ENCODE measurements at regions not wholly inside any gene's neighbourhood (a gene's known extent, or its start where the extent isn't known, plus 50 kb on each side); places are given as distances from the start of the nearest gene placed in this dataset.

DNA sequence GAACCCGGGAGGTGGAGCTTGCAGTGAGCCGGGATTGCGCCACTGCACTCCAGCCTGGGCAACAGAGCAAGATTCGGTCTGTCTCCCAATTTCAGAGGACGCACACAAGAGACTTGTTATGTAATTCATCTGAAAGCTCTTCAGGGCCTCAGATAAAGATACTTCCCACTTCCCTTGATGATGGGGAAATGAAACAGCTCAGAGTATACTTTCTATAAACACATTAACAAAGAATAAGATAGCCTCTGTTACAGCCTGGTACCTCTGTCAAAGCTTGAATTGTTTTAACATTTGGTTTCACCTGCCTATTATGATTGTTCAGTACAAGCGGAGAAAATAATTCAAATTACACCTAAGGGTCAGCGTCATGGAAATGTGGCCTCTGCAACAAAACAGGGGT lies 622.9 kb upstream of the ADGRL4 start:
- DNase-seq (ENCODE audit: extremely low read depth, low read depth): no peak
- TF ChIP-seq, protein P1, sequence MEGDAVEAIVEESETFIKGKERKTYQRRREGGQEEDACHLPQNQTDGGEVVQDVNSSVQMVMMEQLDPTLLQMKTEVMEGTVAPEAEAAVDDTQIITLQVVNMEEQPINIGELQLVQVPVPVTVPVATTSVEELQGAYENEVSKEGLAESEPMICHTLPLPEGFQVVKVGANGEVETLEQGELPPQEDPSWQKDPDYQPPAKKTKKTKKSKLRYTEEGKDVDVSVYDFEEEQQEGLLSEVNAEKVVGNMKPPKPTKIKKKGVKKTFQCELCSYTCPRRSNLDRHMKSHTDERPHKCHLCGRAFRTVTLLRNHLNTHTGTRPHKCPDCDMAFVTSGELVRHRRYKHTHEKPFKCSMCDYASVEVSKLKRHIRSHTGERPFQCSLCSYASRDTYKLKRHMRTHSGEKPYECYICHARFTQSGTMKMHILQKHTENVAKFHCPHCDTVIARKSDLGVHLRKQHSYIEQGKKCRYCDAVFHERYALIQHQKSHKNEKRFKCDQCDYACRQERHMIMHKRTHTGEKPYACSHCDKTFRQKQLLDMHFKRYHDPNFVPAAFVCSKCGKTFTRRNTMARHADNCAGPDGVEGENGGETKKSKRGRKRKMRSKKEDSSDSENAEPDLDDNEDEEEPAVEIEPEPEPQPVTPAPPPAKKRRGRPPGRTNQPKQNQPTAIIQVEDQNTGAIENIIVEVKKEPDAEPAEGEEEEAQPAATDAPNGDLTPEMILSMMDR (IDR thresholded peaks at IDR 0.05; ENCODE audit: low read depth, low read length, missing control alignments): no peak
- no peak overlapping the region for H3K4me3 ChIP-seq (replicated peaks; ENCODE audit: low read depth, low read length)

DNA sequence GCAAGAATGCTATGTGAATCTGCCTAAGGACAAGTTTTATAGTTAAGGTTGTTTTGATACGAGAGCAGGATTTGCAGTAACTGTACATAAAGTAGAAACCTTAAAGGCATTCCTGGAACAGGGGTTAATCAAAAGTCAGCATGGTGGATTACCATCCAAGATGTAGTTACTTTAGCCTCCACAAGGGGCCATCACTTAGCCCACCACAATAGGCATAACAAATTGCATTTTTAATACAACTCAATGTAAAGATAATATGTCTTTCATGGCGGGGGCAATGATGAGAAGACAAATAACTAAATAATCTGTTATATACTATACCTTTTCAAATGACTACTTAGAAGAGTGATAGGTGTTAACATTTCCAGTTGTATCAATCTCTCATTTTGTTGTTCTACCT lies 611.2 kb upstream of the ADGRL4 start:
- no peak overlapping the region for H3K4me3 ChIP-seq (replicated peaks; ENCODE audit: low read depth, low read length)
- TF ChIP-seq, protein P1 (IDR thresholded peaks at IDR 0.05; ENCODE audit: low read depth, low read length, missing control alignments): peak; percentile 48
- DNase-seq (ENCODE audit: extremely low read depth, low read depth): no peak

DNA sequence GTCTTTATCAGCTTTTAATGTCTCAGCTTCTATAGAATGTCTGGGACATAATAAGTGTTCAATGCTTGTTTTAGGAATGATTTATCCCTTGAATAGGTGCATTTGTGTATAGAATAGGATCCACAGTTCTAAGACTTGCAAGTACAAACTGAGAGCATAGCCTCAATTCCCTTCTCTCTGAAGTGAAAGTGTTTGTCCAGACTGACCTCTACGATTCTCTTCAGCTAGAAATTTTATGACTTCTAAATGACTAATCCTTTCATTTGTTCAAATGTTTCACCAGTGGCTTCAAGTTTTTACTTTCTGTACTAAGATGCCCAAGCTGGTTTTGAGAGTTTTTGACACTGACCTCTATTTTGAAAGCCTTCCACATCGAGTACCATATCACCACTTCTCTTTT lies 608.2 kb upstream of the ADGRL4 start:
- DNase-seq (ENCODE audit: extremely low read depth, low read depth): no peak
- TF ChIP-seq, protein P1 (IDR thresholded peaks at IDR 0.05; ENCODE audit: low read depth, low read length, missing control alignments): no peak
- H3K4me3 ChIP-seq (replicated peaks; ENCODE audit: low read depth, low read length): no peak overlapping the region

DNA sequence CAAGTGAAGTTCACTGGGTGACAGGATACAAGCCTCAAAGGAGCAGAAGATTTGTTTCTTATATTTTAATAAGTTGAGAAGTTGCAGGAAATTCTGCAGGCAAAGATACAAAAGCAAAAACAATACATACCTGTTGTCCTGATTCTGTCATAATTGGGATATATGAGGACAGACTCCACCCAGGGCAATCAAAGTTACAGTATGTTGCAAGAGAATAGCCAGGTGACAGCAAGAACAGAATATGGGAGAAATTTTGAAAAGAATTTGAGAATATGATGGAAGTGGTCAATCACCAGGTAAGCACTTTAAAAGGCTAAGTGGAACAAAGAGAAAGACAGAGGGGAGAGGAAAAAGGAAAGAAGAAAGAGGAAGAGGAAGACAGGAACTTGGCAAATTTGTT lies 607.6 kb upstream of the ADGRL4 start:
- no peak overlapping the region for H3K4me3 ChIP-seq (replicated peaks; ENCODE audit: low read depth, low read length)
- TF ChIP-seq, protein P1 (IDR thresholded peaks at IDR 0.05; ENCODE audit: low read depth, low read length, missing control alignments): no peak
- no peak for DNase-seq (ENCODE audit: extremely low read depth, low read depth)

DNA sequence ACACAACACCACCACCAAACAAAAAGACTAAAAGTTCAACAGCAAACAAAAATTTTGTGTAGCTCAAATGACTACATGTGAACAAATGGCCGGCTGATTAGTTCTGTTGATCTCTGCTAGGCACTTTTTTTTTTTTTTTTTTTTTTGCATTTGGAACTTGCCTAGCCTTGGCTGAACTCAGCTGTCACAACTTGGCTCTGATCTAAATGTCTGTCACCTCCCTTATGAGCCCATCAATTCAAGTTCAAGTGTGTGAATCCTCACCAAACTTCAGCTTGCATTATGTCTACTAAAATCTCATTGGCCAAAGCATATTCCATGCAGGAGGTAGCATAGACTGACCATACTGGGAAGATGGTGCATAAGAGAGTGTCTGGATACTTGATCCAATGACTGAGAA lies 606.5 kb upstream of the ADGRL4 start:
- TF ChIP-seq, protein P1 (IDR thresholded peaks at IDR 0.05; ENCODE audit: low read depth, low read length, missing control alignments): no peak
- DNase-seq (ENCODE audit: extremely low read depth, low read depth): no peak
- H3K4me3 ChIP-seq (replicated peaks; ENCODE audit: low read depth, low read length): no peak overlapping the region

DNA sequence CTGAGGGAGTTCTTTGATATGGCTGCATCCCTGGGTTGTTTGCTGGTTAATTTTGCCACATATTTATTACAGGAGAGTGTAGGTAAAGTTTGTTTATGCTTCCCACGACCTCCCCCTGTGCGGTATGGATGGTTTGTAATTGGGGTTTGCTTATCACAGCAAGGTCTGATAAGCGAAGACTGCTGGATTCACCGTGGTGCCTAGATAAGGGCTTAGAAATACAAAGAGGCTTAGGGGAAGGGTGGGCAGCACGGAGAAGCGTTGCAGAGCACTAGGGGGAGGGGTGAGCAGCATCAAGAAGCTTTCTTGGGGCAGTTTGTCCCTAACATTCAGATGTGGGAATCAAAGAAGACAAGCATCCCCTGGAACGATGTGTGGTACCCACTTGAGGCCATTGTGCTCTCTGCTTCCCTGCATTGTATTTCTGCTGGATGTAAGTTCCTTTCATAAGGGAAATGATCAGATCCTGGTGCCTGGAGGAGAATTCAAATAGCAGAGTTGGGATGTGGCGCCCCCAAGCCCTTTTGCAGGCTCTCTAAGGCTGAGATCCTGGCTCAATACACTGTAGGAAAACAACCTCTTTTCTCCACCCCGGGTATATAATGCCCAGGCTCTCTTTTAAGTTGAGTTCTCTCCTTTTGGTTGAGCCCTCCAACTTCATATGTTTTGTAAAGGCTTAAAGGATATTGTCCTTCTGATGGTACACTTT lies 598.1 kb upstream of the ADGRL4 start:
- TF ChIP-seq, protein P1 (IDR thresholded peaks at IDR 0.05; ENCODE audit: low read depth, low read length, missing control alignments): no peak
- DNase-seq (ENCODE audit: extremely low read depth, low read depth): no peak
- no peak overlapping the region for H3K4me3 ChIP-seq (replicated peaks; ENCODE audit: low read depth, low read length)

DNA sequence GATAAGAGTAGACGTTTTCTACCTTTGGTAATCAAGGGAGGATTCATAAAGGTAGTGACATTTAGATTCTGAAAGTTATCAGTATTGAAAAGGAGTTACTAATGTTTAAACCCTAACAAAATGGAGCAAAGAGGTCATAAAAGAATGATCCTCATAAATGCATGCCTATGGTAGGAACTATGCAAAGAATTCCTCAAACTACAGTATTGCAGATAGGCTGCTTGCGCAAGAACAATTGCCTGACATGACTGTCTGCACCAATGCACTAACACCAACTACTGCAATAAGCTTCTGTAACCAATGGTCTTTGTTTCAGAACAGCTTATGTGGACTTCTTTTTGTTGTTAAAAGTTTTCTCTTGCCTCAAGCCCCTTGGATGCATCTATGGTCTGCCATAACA lies 597.3 kb upstream of the ADGRL4 start:
- TF ChIP-seq, protein P1 (IDR thresholded peaks at IDR 0.05; ENCODE audit: low read depth, low read length, missing control alignments): no peak
- no peak overlapping the region for H3K4me3 ChIP-seq (replicated peaks; ENCODE audit: low read depth, low read length)
- DNase-seq (ENCODE audit: extremely low read depth, low read depth): peak; percentile 9
